Right lobe of liver (tissue), 4 donors: ENCODE measurements at regions not wholly inside any gene's neighbourhood (a gene's known extent, or its start where the extent isn't known, plus 50 kb on each side); places are given as distances from the start of the nearest gene placed in this dataset.
A peak's percentile ranks its signal among the peaks of the same experiment; 100 is the strongest.
"Not testable (repeated sequence)": the region's sequence is repeated elsewhere in the genome, so short reads cannot be mapped to it uniquely, and the experiment has no call there.

ENCODE experiments used
- POLR2A ChIP-seq: fragments of 450-650 bp; IDR thresholded peaks from one replicate; pipeline ENCODE4 v1.6.1; 2017; ENCODE audit warnings: antibody characterized with exemption, mild to moderate bottlenecking
- TF ChIP-seq, protein P1 (sequence below), 4 donors: fragments of 200-600 bp in 3 of 4; fragments of 450-650 bp in 1 of 4; IDR thresholded peaks; one replicate each; pipeline versions ENCODE4 v1.5.1 to v1.8.0; 2016 to 2022; ENCODE audit warnings: antibody characterized with exemption in 4 of 4, mild to moderate bottlenecking in 2 of 4
- donor health status: DM: no; HTN: no; CAD: no.
- donor health status: DM: no; HTN: no; CAD: no.
- donor health status: DM: no; HTN: yes; CAD: no.

DNA sequence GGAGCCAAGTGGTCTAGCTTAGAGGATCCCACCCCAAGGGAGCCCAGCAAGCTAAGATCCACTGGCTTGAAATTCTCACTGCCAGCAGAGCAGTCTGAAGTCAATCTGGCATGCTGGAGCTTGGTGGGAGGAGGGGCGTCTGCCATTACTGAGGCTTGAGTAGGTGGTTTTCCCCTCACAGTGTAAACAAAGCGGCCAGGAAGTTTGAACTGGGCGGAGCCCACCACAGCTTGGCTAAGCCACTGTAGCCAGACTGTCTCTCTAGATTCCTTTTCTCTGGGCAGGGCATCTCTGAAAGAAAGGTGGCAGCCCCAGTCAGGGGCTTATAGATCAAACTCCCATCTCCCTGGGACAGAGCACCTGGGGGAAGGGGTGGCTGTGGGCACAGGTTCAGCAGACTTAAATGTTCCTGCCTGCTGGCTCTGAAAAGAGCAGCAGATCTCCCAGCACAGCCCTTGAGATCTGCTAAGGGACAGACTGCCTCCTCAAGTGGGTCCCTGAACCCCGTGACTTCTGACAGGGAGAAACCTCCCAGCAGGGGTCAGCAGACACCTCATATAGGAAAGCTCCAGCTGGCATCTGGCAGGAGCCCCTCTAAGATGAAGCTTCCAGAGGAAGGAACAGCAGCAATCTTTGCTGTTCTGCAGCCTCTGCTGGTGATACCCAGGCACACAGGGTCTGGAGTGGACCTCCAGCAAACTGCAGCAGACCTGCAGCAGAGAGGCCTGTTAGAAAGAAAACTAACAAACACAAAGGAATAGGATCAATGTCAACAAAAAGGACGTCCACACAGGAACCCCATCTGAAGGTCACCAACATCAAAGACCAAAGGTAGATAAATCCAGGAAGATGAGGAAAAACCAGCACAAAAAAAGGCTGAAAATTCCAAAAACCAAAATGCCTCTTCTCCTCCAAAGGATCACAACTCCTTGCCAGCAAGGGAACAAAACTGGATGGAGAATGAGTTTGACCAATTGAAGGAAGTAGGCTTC, 215.6 kb upstream of the TET2 start:
- TF ChIP-seq, protein P1, sequence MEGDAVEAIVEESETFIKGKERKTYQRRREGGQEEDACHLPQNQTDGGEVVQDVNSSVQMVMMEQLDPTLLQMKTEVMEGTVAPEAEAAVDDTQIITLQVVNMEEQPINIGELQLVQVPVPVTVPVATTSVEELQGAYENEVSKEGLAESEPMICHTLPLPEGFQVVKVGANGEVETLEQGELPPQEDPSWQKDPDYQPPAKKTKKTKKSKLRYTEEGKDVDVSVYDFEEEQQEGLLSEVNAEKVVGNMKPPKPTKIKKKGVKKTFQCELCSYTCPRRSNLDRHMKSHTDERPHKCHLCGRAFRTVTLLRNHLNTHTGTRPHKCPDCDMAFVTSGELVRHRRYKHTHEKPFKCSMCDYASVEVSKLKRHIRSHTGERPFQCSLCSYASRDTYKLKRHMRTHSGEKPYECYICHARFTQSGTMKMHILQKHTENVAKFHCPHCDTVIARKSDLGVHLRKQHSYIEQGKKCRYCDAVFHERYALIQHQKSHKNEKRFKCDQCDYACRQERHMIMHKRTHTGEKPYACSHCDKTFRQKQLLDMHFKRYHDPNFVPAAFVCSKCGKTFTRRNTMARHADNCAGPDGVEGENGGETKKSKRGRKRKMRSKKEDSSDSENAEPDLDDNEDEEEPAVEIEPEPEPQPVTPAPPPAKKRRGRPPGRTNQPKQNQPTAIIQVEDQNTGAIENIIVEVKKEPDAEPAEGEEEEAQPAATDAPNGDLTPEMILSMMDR (IDR thresholded peaks at IDR 0.05): peak in 3 of 4 donors; percentile 4 to 26 (median 8)
- not testable (repeated sequence) for TF ChIP-seq POLR2A
